ENCODE measurements at regions not wholly inside any gene's neighbourhood (a gene's known extent, or its start where the extent isn't known, plus 50 kb on each side); places are given as distances from the start of the nearest gene placed in this dataset.

GRCh38 chr4:163959932-163960331 lies 465.4 kb downstream of the TMA16 start:
- no peak for TF ChIP-seq CTCF (IDR thresholded peaks at IDR 0.05; ENCODE audit: low read length)
- no peak for TF ChIP-seq EZH2phosphoT487 (IDR thresholded peaks at IDR 0.05; ENCODE audit: low read length)
- TF ChIP-seq EZH2 (optimal IDR thresholded peaks at IDR 0.05; ENCODE audit: low read depth, low read length) = no peak
